GM12878 (cell line): ENCODE measurements at regions not wholly inside any gene's neighbourhood (a gene's known extent, or its start where the extent isn't known, plus 50 kb on each side); places are given as distances from the start of the nearest gene placed in this dataset.

ENCODE experiments used
- ATF7 ChIP-seq: fragments of 450-650 bp; IDR thresholded peaks from 2 replicates; pipeline ENCODE4 v1.6.1; 2016; ENCODE audit warnings: low read depth, mild to moderate bottlenecking
- CTCF ChIP-seq, 3 experiments: IDR thresholded peaks in 2 of 3; conservative IDR thresholded peaks in 1 of 3; 2 replicates each; pipeline ENCODE4 v1.5.1; 2011; ENCODE audit warnings: low read depth in 3 of 3, low read length in 3 of 3, mild to moderate bottlenecking in 3 of 3, control low read depth in 2 of 3, moderate library complexity in 2 of 3, inconsistent platforms in 1 of 3, mixed read lengths in 1 of 3; ENCODE audit not compliant: control insufficient read depth in 2 of 3, insufficient read depth in 1 of 3; ENCODE audit errors: extremely low read depth in 1 of 3
- JUNB ChIP-seq: IDR thresholded peaks from 2 replicates; pipeline ENCODE4 v1.6.1; 2016; ENCODE audit warnings: antibody characterized with exemption, mild to moderate bottlenecking
- KDM1A ChIP-seq: fragments of 200-600 bp; sonication (generic); IDR thresholded peaks from 2 replicates; pipeline ENCODE4 v1.6.1; 2016; ENCODE audit warnings: borderline replicate concordance
- SP1 ChIP-seq: IDR thresholded peaks from one replicate; pipeline ENCODE4 v1.6.1; 2011; ENCODE audit warnings: low read depth, low read length
- ZBTB33 ChIP-seq: fragments of 450-650 bp; IDR thresholded peaks from 2 replicates; pipeline ENCODE4 v1.6.1; 2017; ENCODE audit warnings: mild to moderate bottlenecking

- TF ChIP-seq ATF7 (no peak), JUNB (no peak), KDM1A (no peak), CTCF (IDR thresholded peaks at IDR 0.05 in 2 of 3, conservative IDR thresholded peaks at IDR 0.05 in 1 of 3; ENCODE audit: control insufficient read depth in 2 of 3, extremely low read depth in 1 of 3, insufficient read depth in 1 of 3, low read depth in 3 of 3, low read length in 3 of 3) (no peak), SP1 (no peak), ZBTB33 (no peak)
Measured at GRCh38 chr12:91870872-91871707, 274.6 kb downstream of the BTG1 start.
